OCI-LY3 (cell line): ENCODE measurements at regions not wholly inside any gene's neighbourhood (a gene's known extent, or its start where the extent isn't known, plus 50 kb on each side); places are given as distances from the start of the nearest gene placed in this dataset.

Experiments used
- EZH2phosphoT487 ChIP-seq: fragments of 200-600 bp; shearing (Covaris generic); IDR thresholded peaks from 2 replicates; pipeline ENCODE4 v1.6.1; 2018; ENCODE audit warnings: antibody characterized with exemption, mixed run types, low read depth
- TF ChIP-seq, protein P1 (sequence below): fragments of 200-600, 300-600 bp; sonication (generic); IDR thresholded peaks from 2 replicates; pipeline ENCODE4 v1.5.1; 2014; ENCODE audit warnings: antibody characterized with exemption, low read length, low read depth

DNA sequence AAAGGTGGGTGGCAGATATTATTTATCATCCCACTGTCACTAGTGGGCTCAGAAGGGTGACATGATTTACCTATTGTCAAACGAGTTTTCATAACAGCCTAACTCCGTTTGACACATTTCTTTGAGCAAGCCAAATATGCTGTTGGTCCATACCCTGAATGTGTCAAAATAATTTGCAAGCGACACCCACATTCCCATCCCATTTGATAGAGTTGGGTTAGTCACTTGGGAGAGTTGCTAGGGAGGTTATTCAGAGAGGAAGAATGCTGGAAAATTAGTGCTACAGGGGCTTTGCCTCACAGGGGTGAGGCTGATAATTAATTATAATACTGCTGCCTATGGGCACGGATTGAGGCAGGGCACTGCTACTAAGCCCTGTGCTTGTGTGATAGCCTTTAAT, 98.5 kb upstream of the FHIT start:
- TF ChIP-seq EZH2phosphoT487 = no peak
- TF ChIP-seq, protein P1, sequence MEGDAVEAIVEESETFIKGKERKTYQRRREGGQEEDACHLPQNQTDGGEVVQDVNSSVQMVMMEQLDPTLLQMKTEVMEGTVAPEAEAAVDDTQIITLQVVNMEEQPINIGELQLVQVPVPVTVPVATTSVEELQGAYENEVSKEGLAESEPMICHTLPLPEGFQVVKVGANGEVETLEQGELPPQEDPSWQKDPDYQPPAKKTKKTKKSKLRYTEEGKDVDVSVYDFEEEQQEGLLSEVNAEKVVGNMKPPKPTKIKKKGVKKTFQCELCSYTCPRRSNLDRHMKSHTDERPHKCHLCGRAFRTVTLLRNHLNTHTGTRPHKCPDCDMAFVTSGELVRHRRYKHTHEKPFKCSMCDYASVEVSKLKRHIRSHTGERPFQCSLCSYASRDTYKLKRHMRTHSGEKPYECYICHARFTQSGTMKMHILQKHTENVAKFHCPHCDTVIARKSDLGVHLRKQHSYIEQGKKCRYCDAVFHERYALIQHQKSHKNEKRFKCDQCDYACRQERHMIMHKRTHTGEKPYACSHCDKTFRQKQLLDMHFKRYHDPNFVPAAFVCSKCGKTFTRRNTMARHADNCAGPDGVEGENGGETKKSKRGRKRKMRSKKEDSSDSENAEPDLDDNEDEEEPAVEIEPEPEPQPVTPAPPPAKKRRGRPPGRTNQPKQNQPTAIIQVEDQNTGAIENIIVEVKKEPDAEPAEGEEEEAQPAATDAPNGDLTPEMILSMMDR = no peak
